ENCODE measurements at regions not wholly inside any gene's neighbourhood (a gene's known extent, or its start where the extent isn't known, plus 50 kb on each side); places are given as distances from the start of the nearest gene placed in this dataset.

DNA sequence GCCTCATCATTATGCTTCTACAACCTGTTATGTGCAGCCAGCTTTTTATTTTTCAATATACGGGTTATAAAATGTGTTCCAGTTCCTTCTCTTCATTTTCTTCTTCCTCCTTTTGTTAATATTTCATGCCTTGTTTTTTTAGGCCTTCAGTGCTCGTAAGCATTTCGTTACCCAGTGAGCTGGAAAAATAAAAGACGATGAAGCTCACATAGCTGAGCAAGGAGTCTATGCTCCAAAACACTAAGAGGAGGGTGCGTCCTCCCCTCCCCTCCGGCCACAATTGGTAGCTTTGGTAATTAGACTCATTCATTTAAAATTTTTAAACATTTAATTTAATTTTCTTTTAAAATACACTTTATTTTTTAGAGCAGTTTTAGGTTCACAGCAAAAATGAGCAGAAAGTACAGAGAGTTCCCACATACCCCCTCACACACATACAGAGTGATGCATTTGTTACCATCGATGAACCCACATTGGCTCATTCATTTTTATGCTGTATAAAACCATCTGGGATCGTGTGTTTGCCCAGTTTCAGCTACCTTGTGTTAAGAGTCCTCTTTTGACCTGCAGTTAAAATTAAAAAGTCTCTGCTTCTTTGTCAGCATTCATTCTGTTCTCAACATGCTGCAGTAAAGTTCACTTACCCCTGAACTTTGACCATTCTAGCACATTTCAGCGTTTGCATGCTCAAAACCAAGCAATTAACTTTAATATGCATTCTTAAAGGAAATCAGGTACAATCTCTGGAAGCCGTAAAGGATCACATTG, 223.9 kb downstream of the LACC1 start:
- Mint-ChIP-seq H3K4me3 (no peak overlapping the region), H3K27me3 (peaks cover 10% of the 10 kb centered on the region), H3K27ac (no peak overlapping the region)

DNA sequence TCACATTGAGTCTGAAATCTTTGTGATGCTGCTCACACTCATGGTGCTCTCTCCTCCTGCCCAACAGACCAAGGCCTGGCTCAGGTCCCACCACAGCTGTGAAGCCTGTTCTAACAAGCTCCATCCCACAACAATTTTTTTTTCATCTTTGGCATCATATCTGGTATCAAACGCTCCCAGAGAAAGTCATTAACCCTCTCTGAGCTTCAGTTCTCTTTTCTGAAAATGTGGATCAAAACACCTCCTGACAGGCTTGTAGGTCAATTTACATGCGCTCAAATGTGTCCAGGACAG, 224.4 kb downstream of the LACC1 start:
- no peak for DNase-seq
- Mint-ChIP-seq H3K36me3 (peaks cover 2% of the 10 kb centered on the region), H3K4me1 (no peaks in the 10 kb centered on the region), H3K4me3 (no peak overlapping the region), H3K9me3 (peaks cover 10% of the 10 kb centered on the region), H3K27me3 (peaks cover 10% of the 10 kb centered on the region), H3K27ac (no peak overlapping the region)

More for the DNA sequence above, 223.9 kb downstream of the LACC1 start:
- Mint-ChIP-seq H3K9me3 (peaks cover 10% of the 10 kb centered on the region), H3K36me3 (peaks cover 2% of the 10 kb centered on the region), H3K4me1 (no peaks in the 10 kb centered on the region)
- no peak for DNase-seq

DNA sequence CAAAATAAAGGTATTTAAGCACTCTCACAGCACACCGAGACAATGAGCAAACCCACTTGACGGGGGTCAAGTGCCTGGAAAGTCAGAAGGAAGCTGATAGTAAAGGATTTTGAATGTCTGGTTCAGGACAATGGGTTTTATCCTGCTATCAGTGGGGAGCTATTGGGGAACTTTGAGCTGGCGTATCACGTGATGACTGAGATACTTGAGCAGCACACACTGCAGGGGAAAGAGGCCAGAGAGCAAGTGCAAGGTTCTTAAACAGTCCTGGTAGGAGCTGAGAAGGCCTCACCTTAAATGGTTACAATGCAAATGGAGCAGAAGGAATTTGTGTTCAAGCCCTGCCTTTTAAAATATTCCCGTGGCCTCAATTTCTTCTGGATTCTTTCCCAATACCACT, 225.3 kb downstream of the LACC1 start:
- DNase-seq, result no peak
- H3K4me3 Mint-ChIP-seq, result no peak overlapping the region
- H3K27me3 Mint-ChIP-seq, result peaks cover 10% of the 10 kb centered on the region
- peaks cover 10% of the 10 kb centered on the region for H3K9me3 Mint-ChIP-seq
- H3K4me1 Mint-ChIP-seq, result no peaks in the 10 kb centered on the region
- H3K27ac Mint-ChIP-seq, result no peak overlapping the region
- H3K36me3 Mint-ChIP-seq, result peaks cover 2% of the 10 kb centered on the region

DNA sequence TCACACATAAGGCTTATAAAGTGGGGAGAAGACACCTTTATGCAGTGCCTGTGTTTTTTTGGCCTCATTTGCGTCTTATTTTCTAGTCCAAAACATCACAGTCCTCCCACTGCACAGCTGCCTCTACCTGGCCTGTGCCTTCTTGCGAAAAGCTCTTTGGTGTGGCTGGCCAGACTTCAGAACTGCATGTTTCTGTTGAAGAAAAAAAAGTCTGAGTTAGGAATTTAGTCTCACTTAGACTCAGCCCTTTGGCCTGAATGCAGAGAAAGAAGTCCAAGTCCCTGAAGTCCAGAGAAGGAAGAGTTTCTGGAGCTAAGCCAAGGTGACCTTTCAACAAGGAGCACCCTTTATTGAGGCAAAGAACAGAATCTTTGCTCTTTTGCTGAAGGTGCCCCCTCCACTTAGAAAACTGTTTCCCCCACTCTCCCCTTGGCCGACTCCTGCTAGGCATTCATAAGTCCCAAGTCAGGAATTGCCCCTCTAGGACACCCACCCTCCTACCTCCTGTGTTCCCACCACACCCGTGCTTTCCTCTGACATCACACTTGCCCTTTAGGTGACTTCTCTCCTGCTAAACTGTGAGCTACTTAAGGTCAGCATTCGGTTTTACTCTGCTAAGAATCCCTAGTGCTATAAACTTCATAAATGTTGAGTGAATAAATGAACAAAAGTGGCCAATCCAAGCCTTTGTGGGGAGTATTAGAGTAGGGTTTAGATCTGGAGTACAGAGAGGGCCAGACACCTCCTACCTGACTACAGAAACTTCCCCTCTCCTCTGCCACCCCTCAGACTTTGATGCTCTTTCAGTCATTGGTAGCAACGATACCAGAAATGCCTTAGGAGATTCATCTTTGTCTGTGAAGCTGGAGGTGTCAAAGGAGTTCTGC, 226.8 kb downstream of the LACC1 start:
- Mint-ChIP-seq H3K27ac (no peak overlapping the region), H3K4me3 (no peak overlapping the region), H3K9me3 (peaks cover 6% of the 10 kb centered on the region), H3K36me3 (peaks cover 2% of the 10 kb centered on the region), H3K4me1 (no peaks in the 10 kb centered on the region), H3K27me3 (peaks cover 10% of the 10 kb centered on the region)
- DNase-seq, result no peak

DNA sequence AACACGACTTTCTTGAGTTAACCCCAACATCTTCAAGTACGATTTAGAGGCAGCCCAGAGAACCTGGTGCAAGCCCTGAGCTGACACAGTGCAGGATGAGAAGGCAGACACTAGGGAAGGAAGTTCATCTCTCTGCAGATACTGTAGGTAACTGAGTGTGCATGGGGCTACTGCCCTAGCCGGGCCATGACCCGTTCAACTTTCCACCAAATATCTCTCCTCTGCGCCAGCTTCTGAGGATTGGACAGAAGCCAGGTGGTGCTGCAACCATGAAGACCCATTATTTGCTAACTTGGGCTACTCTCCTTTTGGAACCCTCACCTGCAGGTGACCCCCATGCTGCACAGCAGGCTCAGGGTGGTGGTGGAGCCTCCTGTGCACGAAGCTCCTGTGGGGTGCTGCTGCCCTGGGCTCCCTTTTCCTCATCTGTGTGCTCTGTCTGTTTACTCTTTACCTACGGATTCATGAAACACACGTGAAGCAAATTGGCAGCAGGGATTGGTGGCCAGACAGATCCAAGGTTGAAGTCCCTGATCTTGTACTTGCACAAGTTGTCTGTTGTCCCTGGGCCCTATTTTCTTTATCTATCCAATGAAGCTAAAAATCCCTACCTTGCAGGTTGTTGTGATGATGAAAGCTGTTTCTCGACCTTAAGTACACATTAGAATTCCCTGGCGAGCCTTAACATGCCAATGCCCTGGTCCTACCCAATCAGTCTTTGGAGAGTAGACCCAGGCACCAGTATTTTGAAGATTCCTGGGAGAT, 227.8 kb downstream of the LACC1 start:
- H3K27ac Mint-ChIP-seq, result no peak overlapping the region

DNA sequence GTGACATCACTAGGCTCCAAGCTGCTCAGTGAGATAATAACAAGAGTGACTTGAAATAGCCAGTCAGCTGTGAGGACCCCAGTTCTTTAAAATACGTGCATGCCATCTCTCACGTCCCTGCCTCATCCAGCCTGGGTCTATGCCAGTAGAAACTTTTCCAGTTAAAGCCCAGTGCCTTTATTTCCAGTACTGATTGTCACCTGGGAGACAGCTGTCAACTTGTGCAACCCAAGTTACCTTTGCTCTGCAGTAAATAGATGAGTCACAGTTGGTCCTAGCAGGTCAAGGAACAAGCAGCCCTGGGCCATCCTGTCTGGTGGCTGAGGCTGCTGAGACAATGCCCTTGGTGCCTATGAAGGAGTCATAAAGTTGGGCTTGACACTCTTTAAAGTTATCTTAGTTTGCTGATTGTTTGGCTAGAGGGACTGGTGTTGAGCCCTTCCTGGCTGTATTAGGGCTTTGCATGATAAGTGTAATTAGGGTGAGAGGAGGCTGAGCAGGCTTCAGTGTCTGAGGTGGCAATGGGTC, 228.7 kb downstream of the LACC1 start:
- Mint-ChIP-seq H3K36me3 (peaks cover 2% of the 10 kb centered on the region), H3K27me3 (peaks cover 6% of the 10 kb centered on the region), H3K27ac (no peak overlapping the region), H3K4me3 (no peak overlapping the region), H3K4me1 (no peaks in the 10 kb centered on the region), H3K9me3 (no peaks in the 10 kb centered on the region)
- no peak for DNase-seq

More for the DNA sequence above, 227.8 kb downstream of the LACC1 start:
- no peak overlapping the region for H3K4me3 Mint-ChIP-seq
- peaks cover 6% of the 10 kb centered on the region for H3K27me3 Mint-ChIP-seq
- peaks cover 2% of the 10 kb centered on the region for H3K36me3 Mint-ChIP-seq
- H3K4me1 Mint-ChIP-seq, result no peaks in the 10 kb centered on the region
- DNase-seq, result no peak
- H3K9me3 Mint-ChIP-seq, result peaks cover 2% of the 10 kb centered on the region

DNA sequence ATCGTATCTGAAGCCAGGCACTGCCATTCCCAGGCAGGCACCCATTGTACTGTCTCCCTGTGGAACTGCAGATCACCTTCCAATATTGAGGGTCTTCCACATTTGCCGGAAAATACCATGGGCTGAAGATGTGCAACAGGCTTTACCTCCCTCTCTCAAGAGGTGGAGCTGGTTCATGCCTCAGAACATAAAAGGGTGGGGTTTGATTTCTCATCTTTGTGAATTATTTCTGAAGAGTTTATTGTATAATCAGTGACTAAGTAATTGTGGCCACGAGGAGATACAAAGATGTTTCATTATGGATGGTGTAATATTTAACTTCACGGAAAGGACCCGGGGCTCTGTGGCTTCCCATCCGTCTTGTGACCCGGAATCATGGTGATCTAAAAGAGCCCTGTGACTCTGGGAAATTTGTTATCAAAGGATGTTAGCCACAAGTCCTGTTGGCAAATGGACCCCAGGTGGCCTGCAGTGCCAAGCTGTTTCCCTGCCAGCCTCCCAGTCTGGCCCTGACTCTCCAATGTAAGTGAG, 230.5 kb downstream of the LACC1 start:
- Mint-ChIP-seq H3K9me3 (no peaks in the 10 kb centered on the region), H3K36me3 (no peaks in the 10 kb centered on the region), H3K4me1 (no peaks in the 10 kb centered on the region), H3K27ac (no peak overlapping the region), H3K4me3 (no peak overlapping the region), H3K27me3 (no peaks in the 10 kb centered on the region)
- no peak for DNase-seq

DNA sequence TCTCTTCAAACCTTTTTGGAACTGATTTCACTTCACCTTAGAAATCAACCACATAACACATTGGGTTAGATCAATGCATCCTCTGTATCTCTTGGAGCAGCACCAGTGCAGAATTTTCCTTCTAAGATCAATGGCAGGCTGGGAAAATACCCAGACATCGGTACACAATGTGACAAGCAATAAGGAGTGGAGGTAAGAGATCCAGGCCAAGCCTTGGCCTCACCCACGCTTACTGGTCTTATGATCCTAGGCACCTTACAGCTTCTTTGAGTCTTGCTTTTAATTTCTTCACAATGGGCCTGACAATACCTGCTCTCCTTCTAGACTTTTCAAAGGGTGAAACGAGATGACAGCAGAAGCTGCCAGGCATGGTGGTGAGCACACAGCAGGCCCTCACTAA, 232.0 kb downstream of the LACC1 start:
- Mint-ChIP-seq H3K27me3 (no peaks in the 10 kb centered on the region), H3K4me3 (no peak overlapping the region), H3K4me1 (peaks cover 2% of the 10 kb centered on the region), H3K36me3 (no peaks in the 10 kb centered on the region), H3K27ac (no peak overlapping the region), H3K9me3 (no peaks in the 10 kb centered on the region)
- DNase-seq, result no peak

DNA sequence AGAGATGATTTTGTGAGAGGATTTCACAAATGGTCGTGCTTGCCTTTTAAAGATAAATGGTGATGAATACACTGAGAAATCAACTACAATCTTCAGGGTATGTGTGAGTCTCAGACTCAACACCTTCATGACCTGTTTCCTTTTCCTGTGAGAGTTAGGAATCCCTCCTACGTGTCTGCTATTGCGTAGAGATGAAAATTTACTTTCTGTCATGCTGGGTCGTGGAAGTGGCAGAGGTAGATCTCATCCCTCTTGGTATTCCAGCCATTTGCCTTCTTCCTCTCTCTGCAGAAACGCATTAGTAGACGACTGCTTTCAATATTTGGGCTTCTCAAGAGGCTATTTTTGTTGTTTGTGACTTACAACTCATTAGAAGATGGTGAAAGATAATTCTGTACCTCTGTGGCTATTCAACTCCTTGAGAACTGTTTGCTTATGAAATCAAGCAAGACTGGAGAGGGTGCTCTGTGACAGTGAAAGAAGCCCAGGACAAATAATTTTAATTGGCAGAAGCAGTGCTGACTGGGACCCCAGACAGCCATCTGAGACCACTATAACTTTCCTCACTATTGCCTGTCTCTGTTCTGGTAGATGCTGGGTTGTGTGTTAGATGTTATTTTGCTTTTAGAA, 233.1 kb downstream of the LACC1 start:
- Mint-ChIP-seq H3K4me1 (peaks cover 10% of the 10 kb centered on the region), H3K4me3 (no peak overlapping the region), H3K36me3 (no peaks in the 10 kb centered on the region), H3K27me3 (no peaks in the 10 kb centered on the region), H3K27ac (no peak overlapping the region), H3K9me3 (no peaks in the 10 kb centered on the region)
- no peak for DNase-seq

DNA sequence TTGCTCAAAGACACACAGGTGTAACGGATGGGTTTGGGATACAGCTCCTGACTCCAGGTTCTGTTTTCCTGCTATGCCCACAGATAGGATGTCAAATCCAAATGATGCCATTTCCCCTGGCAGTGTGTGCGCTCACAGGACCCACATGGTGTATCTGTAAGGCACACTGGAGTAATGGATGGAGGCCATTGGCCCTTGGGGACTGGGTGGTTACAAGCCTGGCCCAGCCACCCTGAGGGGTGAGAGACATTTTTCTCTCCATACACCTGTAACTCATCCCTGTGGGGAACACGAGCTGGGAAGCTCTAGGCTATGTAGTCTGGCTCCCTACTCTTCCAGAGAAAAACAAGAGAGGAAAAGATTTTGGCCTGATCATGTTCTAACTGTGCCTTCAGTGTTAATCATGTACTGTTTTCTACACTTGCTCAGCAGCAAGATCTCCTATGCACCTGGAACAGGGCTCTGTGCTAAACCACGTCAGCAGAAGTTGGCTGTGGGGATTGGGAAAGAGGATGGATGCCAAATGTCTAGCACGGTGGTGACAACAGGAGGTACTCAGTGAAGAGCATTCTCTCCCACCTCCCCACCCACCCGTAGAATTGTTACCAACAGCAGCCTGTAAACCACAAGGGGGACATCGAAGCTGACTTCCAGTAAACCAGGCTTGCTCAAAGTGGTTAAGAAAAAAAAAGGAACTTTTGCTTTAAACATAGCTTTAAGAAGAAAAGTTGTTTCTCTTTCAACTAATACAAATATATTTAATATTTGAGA, 237.0 kb downstream of the LACC1 start:
- DNase-seq, result no peak
- peaks cover 12% of the 10 kb centered on the region for H3K4me1 Mint-ChIP-seq
- H3K4me3 Mint-ChIP-seq, result no peak overlapping the region
- H3K36me3 Mint-ChIP-seq, result no peaks in the 10 kb centered on the region
- H3K27me3 Mint-ChIP-seq, result no peaks in the 10 kb centered on the region
- no peaks in the 10 kb centered on the region for H3K9me3 Mint-ChIP-seq
- H3K27ac Mint-ChIP-seq, result no peak overlapping the region

DNA sequence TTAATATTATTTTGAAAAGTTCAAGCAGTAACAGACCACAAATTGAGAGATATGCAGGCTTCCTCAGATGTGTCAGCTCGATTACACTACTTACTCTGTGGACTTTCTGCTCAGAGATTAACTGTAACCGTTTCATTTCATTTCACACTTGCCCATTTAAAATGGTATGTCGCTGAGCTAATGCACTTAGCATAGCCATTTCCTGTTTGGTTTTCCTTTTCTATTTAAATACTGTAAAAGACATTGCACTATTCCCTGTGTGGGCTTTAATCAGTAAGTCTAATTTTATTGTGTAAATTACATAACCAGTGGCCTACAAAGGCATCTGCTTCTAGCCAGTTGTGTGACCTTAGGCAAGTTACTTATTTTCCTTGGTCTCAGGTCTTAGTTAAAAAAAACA, 237.6 kb downstream of the LACC1 start:
- Mint-ChIP-seq H3K27me3 (no peaks in the 10 kb centered on the region), H3K36me3 (no peaks in the 10 kb centered on the region), H3K27ac (no peak overlapping the region), H3K9me3 (no peaks in the 10 kb centered on the region), H3K4me3 (no peak overlapping the region), H3K4me1 (peaks cover 12% of the 10 kb centered on the region)
- no peak for DNase-seq

DNA sequence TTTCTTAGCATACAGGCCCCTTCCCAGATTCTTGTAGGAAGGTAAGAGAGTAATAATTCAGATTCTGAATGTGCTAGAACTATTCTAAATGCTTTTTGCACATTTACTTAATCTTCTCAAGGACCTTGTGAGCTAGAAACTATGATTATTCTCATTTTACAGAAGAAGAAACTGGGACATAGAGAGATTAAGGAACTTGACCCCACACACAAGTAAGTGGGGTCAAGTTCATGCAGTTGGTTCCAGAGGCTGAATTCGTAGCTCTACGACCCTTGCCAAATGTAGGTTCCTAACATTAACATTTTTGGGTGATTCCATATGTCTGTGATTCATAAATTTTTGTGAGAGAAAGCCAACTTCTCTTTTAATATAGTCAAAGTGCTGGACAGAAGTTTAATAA, 238.1 kb downstream of the LACC1 start:
- Mint-ChIP-seq H3K9me3 (no peaks in the 10 kb centered on the region), H3K4me3 (no peak overlapping the region), H3K27me3 (no peaks in the 10 kb centered on the region), H3K36me3 (no peaks in the 10 kb centered on the region), H3K4me1 (peaks cover 12% of the 10 kb centered on the region), H3K27ac (no peak overlapping the region)
- no peak for DNase-seq

DNA sequence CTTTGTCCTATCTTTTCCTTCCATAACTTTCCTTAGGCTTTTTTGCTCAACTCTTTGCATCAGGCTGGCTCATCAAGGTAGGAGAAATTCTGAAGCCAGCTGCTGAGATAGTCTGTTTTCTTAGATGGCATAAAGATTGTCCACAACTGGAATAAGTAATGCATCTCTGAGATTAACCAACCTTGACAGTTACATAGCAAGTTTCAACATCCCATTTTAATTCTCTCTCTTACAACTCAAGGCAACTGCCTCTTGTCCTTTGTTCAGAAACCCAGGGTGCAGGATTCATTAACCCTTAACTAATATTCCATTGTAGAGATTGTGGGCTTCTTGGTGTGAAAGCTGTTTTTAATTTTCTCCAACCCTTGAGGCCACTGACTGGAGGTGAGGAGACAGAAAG, 239.2 kb downstream of the LACC1 start:
- no peak overlapping the region for H3K27ac Mint-ChIP-seq
- H3K9me3 Mint-ChIP-seq, result peaks cover 7% of the 10 kb centered on the region
- no peak for DNase-seq
- peaks cover 3% of the 10 kb centered on the region for H3K36me3 Mint-ChIP-seq
- H3K4me1 Mint-ChIP-seq, result peaks cover 12% of the 10 kb centered on the region
- no peaks in the 10 kb centered on the region for H3K27me3 Mint-ChIP-seq
- no peak overlapping the region for H3K4me3 Mint-ChIP-seq

DNA sequence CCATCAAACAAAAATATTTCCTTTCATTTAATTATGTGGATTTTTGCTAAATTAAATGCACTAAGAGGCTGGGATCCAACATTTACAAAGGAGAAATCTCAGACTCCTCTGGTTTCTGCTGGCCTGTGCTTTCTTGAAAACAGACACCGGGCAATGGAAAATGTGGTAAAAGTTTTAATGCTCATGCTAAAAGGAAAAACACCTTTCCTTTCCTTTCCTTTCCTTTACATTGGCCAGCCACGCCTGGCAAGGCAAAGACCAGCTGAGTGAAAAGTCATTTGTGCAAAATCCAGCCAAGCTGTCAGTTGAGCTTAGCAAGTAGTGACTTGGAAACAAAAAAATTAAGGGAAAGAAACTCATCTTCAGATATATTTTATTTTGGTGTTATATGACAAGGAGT, 240.3 kb downstream of the LACC1 start:
- DNase-seq, result no peak
- Mint-ChIP-seq H3K9me3 (peaks cover 11% of the 10 kb centered on the region), H3K4me1 (peaks cover 12% of the 10 kb centered on the region), H3K27me3 (no peaks in the 10 kb centered on the region), H3K4me3 (no peak overlapping the region), H3K36me3 (peaks cover 3% of the 10 kb centered on the region), H3K27ac (no peak overlapping the region)

Data from activated naive CD8-positive, alpha-beta T cell treated with anti-CD3 and anti-CD28 coated beads for 36 hours (primary cell).